ENCODE measurements at regions not wholly inside any gene's neighbourhood (a gene's known extent, or its start where the extent isn't known, plus 50 kb on each side); places are given as distances from the start of the nearest gene placed in this dataset.

DNA sequence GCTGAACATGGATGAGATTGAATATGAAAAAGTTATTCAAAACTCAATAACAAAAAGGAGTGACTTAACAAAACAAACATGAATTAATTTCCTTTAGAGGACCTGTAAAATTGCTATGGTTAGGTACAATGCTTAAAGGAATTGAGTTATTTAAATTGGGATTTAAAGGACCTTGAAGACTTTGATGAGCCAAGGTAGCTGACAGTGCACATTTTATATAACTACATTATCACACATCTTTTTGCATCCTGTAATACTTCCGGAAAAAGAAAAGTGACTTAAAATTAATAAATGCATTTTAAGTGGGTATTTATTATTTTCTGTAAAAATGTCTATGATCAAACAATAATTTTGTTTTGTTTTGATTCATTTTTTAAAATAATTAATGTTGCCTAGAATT, 964.8 kb upstream of the SLIT2 start:
- TF ChIP-seq POLR2A (IDR thresholded peaks at IDR 0.05; ENCODE audit: low read length) (no peak), GATA1 (IDR thresholded peaks at IDR 0.05; ENCODE audit: low read depth, low read length) (no peak)

Measured in erythroblast (primary cell).